Activated CD4-positive, alpha-beta T cell treated with anti-CD3 and anti-CD28 coated beads, Interleukin-2, amount 50 U/mL, for 16 hours (primary cell): ENCODE measurements at regions not wholly inside any gene's neighbourhood (a gene's known extent, or its start where the extent isn't known, plus 50 kb on each side); places are given as distances from the start of the nearest gene placed in this dataset.

Experiments
- DNase-seq: peaks from one replicate; pipeline ENCODE4 v3.0.0-alpha.2; 2020

- no peak for DNase-seq
These were observed 52.1 kb upstream of the PCDH10 start for GRCh38 chr4:133096972-133097371.
